Activated CD8-positive, alpha-beta T cell treated with anti-CD3 and anti-CD28 coated beads for 36 hours (primary cell): ENCODE measurements at regions not wholly inside any gene's neighbourhood (a gene's known extent, or its start where the extent isn't known, plus 50 kb on each side); places are given as distances from the start of the nearest gene placed in this dataset.

ENCODE experiments used
- ATAC-seq: fragments of 200-7000 bp; cut with Tn5 transposase; one replicate; pipeline ENCODE4 v1.10.0; 2021; ENCODE audit warnings: mild to moderate bottlenecking, moderate library complexity
- CTCF ChIA-PET: fragments of 350-600 bp; sonication (Branson Sonifier 250); formaldehyde crosslinking; loops from one replicate; lab custom pipeline; 2021; ENCODE audit warnings: antibody characterized with exemption; lab: Charles Lee
- POLR2A ChIA-PET: fragments of 350-600 bp; sonication (Branson Sonifier 250); formaldehyde crosslinking; loops from one replicate; lab custom pipeline; 2021; ENCODE audit warnings: antibody characterized with exemption; lab: Charles Lee
- DNase-seq: peaks from one replicate; pipeline ENCODE4 v3.0.0-alpha.2; 2020
- H3K27ac Mint-ChIP-seq: one replicate; pipeline ENCODE4 v1.8.0; 2021; ENCODE audit warnings: mild to moderate bottlenecking, mixed read lengths
- H3K27me3 Mint-ChIP-seq: one replicate; pipeline ENCODE4 v1.8.0; 2021; ENCODE audit warnings: mixed read lengths
- H3K36me3 Mint-ChIP-seq: one replicate; pipeline ENCODE4 v1.8.0; 2021; ENCODE audit warnings: low read depth, mixed read lengths
- H3K4me1 Mint-ChIP-seq: one replicate; pipeline ENCODE4 v1.8.0; 2021; ENCODE audit warnings: low read depth, mixed read lengths
- H3K4me3 Mint-ChIP-seq: one replicate; pipeline ENCODE4 v1.8.0; 2021; ENCODE audit warnings: mild to moderate bottlenecking, moderate library complexity, mixed read lengths
- H3K9me3 Mint-ChIP-seq: one replicate; pipeline ENCODE4 v1.8.0; 2021; ENCODE audit warnings: mixed read lengths
- intact Hi-C: fragments of 100-400 bp; cut with micrococcal nuclease; formaldehyde crosslinking; loops from one replicate; pipeline ENCODE4 v1.10.0; 2022
- TF ChIP-seq, protein P1 (sequence below): fragments of 200-600 bp; IDR thresholded peaks from one replicate; pipeline ENCODE4 v1.8.0; 2022; ENCODE audit warnings: antibody characterized with exemption, mild to moderate bottlenecking

DNA sequence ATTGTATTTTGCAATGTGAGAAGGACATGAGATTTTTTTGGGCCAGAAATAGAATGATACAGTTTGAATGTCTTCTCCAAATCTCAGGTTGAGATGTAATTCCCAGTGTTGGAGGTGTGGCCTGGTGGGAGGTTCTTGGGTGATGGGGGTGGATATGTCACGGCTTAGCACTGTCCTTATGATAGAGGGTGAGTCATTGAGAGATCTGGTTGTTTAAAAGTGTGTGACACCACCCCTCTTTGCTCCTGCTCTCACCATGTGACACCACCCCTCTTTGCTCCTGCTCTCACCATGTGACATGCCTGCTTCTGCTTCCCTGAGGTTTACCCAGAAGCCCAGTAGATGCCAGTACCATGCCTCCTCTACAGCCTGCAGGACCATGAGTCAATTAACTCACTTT is 1226.9 kb downstream of the PCDH7 start:
- Mint-ChIP-seq H3K36me3 (no peaks in the 10 kb centered on the region), H3K9me3 (peaks cover 8% of the 10 kb centered on the region), H3K4me3 (no peak overlapping the region), H3K27ac (no peak overlapping the region), H3K27me3 (no peaks in the 10 kb centered on the region), H3K4me1 (no peaks in the 10 kb centered on the region)
- DNase-seq = no peak
- POLR2A ChIA-PET = no interaction called here
- TF ChIP-seq, protein P1, sequence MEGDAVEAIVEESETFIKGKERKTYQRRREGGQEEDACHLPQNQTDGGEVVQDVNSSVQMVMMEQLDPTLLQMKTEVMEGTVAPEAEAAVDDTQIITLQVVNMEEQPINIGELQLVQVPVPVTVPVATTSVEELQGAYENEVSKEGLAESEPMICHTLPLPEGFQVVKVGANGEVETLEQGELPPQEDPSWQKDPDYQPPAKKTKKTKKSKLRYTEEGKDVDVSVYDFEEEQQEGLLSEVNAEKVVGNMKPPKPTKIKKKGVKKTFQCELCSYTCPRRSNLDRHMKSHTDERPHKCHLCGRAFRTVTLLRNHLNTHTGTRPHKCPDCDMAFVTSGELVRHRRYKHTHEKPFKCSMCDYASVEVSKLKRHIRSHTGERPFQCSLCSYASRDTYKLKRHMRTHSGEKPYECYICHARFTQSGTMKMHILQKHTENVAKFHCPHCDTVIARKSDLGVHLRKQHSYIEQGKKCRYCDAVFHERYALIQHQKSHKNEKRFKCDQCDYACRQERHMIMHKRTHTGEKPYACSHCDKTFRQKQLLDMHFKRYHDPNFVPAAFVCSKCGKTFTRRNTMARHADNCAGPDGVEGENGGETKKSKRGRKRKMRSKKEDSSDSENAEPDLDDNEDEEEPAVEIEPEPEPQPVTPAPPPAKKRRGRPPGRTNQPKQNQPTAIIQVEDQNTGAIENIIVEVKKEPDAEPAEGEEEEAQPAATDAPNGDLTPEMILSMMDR = no peak
- CTCF ChIA-PET = no interaction called here
- intact Hi-C loops = no loop called here
- ATAC-seq = no peak

- no peaks in the 10 kb centered on the region for H3K36me3 Mint-ChIP-seq
- no peaks in the 10 kb centered on the region for H3K4me1 Mint-ChIP-seq
- CTCF ChIA-PET = no interaction called here
- intact Hi-C loops = no loop called here
- DNase-seq (no peak), ATAC-seq (no peak)
- POLR2A ChIA-PET = no interaction called here
- no peaks in the 10 kb centered on the region for H3K27me3 Mint-ChIP-seq
- no peak overlapping the region for H3K27ac Mint-ChIP-seq
- TF ChIP-seq, protein P1 = no peak
- no peak overlapping the region for H3K4me3 Mint-ChIP-seq
- H3K9me3 Mint-ChIP-seq = peaks cover 7% of the 10 kb centered on the region
Observed at GRCh38 chr4:31949045-31949444, 1228.9 kb downstream of the PCDH7 start.

- POLR2A ChIA-PET = no interaction called here
- CTCF ChIA-PET = no interaction called here
- Mint-ChIP-seq H3K36me3 (no peaks in the 10 kb centered on the region), H3K4me1 (no peaks in the 10 kb centered on the region), H3K27ac (no peak overlapping the region), H3K4me3 (no peak overlapping the region), H3K27me3 (no peaks in the 10 kb centered on the region), H3K9me3 (peaks cover 7% of the 10 kb centered on the region)
- no peak for DNase-seq
- TF ChIP-seq, protein P1 = no peak
- ATAC-seq = no peak
- intact Hi-C loops = no loop called here
Observed at GRCh38 chr4:31955346-31955745, 1235.2 kb downstream of the PCDH7 start.

- H3K36me3 Mint-ChIP-seq = no peaks in the 10 kb centered on the region
- ATAC-seq (no peak), DNase-seq (no peak)
- ChIA-PET CTCF (no interaction called here), POLR2A (no interaction called here)
- H3K27me3 Mint-ChIP-seq = no peaks in the 10 kb centered on the region
- intact Hi-C loops = no loop called here
- TF ChIP-seq, protein P1 = no peak
- H3K4me1 Mint-ChIP-seq = no peaks in the 10 kb centered on the region
- H3K4me3 Mint-ChIP-seq = no peak overlapping the region
- H3K27ac Mint-ChIP-seq = no peak overlapping the region
- H3K9me3 Mint-ChIP-seq = peaks cover 9% of the 10 kb centered on the region
Observed at GRCh38 chr4:31959972-31960371, 1239.8 kb downstream of the PCDH7 start.

DNA sequence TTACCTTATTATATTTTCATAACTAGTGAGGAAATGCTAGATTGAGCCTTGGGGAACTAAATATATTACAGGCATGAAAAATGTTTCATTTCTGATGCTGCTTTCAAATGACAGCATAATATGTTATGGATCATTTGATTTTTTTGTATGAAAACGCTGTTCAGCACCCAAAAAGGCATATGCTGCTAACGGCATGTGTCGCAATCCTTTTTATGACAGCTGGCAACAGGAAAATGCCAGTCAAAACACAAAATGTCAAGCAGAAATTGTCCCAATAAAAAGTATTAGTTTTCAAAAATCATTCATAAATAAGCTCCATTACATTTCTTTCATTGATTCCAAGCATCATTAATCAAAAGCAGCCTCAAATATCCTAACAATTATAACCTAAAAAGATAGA is 1244.5 kb downstream of the PCDH7 start:
- Mint-ChIP-seq H3K4me1 (no peaks in the 10 kb centered on the region), H3K36me3 (no peaks in the 10 kb centered on the region), H3K27ac (no peak overlapping the region), H3K9me3 (peaks cover 8% of the 10 kb centered on the region), H3K27me3 (no peaks in the 10 kb centered on the region), H3K4me3 (no peak overlapping the region)
- CTCF ChIA-PET = no interaction called here
- POLR2A ChIA-PET = no interaction called here
- DNase-seq = no peak
- TF ChIP-seq, protein P1 = no peak
- intact Hi-C loops = no loop called here
- no peak for ATAC-seq
